ENCODE measurements at regions not wholly inside any gene's neighbourhood (a gene's known extent, or its start where the extent isn't known, plus 50 kb on each side); places are given as distances from the start of the nearest gene placed in this dataset.
A peak's percentile ranks its signal among the peaks of the same experiment; 100 is the strongest.

GRCh38 chr18:30288662-30289414, 753.7 kb downstream of the DSC3 start:
- no peak for DNase-seq

GRCh38 chr18:30280861-30281470, 761.6 kb downstream of the DSC3 start:
- peak; percentile 3 for DNase-seq

DNA sequence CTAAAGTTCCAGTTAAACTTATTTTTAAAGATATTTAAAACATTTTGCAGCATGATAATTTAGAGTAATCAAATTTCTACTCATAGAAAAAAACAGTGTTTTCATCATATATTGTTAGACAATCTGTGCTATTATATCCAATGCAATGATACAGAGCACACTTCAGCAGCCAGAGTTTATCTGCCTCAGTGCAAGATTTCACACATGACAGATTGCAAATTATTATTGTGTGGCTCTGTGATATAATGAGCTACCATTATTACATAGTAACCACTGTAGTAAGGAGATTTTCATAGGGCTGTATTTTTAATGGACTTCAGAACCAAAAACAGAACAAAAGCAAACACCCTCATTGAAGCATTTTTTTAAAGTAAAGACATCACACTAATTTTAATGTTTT, 762.4 kb downstream of the DSC3 start:
- no peak for DNase-seq

DNA sequence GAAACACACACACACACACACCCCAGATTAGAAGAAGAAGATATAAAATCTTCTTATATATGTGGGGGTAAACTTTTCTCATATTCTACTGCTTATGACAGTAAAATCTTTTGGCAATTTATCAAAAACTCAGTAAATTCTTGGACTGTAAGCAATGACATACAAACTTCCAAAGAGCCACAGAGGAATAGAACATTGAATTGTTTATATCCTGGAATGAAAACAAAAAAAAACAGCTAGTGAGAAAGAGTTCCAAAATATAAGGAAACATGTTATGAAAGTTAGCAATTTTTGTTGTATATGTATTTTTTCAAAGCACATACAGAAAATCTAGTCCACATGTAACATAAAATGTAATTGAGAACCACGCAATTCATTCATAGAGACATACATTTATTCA, 764.9 kb downstream of the DSC3 start:
- no peak for DNase-seq

- no peak for DNase-seq
Measured at GRCh38 chr18:30271716-30272115, 770.8 kb downstream of the DSC3 start.

DNA sequence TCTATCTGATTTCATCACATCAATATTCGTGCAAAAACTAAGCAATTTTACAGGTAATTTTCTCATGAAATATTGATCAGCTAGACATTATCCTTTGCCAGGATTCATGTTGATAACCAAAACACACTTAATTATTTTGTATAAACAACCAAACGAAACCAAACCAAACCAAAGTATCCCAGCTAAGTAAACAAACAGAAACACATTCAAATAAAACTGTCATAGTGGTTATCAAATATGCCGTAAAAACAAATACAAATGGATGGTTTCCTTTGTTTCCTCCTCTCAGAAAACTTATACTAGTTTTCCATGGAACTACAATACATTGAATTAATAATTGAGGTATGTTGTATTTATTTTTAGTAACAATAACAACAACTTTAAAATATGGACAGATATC, 777.4 kb downstream of the DSC3 start:
- DNase-seq: no peak

GRCh38 chr18:30254331-30254730, 788.2 kb downstream of the DSC3 start:
- DNase-seq: no peak

DNA sequence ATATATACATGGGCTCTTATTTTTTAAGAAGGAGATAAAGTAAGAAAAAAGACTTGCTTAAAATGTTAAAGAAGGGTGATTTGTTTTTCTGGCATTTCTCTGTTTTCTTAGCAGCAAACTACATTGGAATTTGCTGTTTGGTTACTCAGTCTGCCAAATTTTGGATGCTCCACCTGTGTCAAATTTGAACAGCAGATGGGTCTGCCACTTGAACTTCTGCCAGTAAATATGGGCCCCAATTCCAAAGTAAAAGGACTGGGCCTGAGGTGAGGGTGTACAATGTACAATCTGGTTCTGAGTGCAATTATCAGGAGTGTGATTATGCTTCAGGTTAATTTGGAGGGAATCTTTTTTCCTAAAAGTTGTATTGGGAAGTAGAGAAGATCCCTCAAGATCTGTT, 794.5 kb downstream of the DSC3 start:
- DNase-seq: no peak

- no peak for DNase-seq
Measured at GRCh38 chr18:30245766-30246455, 796.6 kb downstream of the DSC3 start.

GRCh38 chr18:30234755-30235154, 807.8 kb downstream of the DSC3 start:
- DNase-seq: no peak

- DNase-seq: no peak
Measured at GRCh38 chr18:30211112-30211511, 831.4 kb downstream of the DSC3 start.

GRCh38 chr18:30208546-30208945, 834.0 kb downstream of the DSC3 start:
- no peak for DNase-seq

DNA sequence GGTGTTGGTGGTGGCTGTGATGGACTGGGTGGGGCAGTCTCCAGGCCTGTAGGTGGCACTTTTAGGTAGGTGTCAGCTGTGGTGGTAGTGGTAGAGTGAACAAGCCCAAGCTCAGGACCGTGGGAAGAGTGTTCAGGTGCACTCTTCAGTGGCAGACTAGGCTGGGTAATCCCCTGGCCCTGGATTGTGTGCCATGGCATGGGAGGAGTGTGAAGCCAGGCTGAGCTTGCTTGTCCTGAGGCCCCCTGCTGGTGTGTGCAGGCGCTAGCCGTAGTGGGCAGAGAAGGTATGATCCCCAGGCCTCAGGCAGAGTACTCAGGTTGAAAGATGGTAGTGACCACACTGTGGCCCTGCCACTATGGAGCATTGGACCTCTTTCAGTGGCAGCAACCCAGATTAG, 850.3 kb downstream of the DSC3 start:
- DNase-seq: no peak

- DNase-seq: no peak
Measured at GRCh38 chr18:30186245-30186644, 856.3 kb downstream of the DSC3 start.

- DNase-seq: no peak
Measured at GRCh38 chr18:30177056-30177455, 865.5 kb downstream of the DSC3 start.

- no peak for DNase-seq
Measured at GRCh38 chr18:30175621-30176225, 866.8 kb downstream of the DSC3 start.

DNA sequence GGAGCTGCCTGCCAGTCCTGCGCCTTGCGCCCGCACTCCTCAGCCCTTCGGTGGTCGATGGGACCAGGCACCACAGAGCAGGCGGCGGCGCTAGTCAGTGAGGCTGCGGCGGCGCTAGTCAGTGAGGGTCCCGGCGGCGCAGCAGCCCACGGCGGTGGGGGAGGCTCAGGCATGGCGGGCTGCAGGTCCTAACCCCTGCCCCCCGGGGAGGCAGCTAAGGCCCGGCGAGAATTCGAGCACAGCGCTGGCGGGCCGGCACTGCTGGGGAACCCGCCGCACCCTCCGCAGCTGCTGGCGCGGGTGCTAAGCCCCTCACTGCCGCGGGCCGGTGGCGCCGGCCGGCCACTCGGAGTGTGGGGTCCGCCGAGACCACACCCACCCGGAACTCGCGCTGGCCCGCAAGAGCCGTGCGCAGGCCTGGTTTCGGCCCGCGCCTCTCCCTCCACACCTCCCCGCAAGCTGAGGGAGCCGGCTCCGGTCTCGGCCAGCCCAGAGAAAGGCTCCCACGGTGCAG, 867.4 kb downstream of the DSC3 start:
- DNase-seq: no peak

- DNase-seq: no peak
Measured at GRCh38 chr18:30163573-30163972, 879.0 kb downstream of the DSC3 start.

GRCh38 chr18:30160124-30160523, 882.4 kb downstream of the DSC3 start:
- DNase-seq: no peak

DNA sequence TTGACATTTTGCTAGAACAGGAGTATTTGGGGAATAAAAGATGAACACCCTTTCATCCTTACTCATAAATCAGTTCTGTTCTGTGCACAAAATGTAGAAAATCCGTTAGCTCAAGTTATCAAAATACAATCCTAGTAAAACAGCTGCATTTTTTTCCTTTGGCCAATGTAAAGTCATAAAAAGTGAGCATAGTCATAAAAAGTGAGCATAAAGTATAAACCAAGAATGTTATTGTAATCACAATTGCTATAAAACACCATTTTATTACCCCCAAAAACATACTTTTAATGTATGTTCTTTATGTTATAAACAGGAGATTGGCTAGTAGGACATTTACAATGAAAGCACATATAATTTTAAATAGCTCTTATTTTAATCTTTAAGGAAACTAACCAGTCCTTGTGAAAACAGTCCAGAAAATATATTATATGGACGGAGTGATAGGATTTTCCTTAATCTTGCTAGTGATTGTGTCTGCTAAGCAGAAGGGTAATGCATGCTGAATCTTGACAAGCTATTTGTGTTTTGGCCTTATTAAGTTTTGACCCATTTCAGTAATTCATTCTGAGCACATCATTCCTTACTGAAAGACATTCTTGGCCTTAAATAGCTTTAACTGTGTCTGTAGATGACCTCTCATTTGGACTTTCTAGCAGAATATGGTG, 891.8 kb downstream of the DSC3 start:
- no peak for DNase-seq

GRCh38 chr18:30149585-30149984, 893.0 kb downstream of the DSC3 start:
- no peak for DNase-seq

GRCh38 chr18:30142870-30143269, 899.7 kb downstream of the DSC3 start:
- no peak for DNase-seq

DNA sequence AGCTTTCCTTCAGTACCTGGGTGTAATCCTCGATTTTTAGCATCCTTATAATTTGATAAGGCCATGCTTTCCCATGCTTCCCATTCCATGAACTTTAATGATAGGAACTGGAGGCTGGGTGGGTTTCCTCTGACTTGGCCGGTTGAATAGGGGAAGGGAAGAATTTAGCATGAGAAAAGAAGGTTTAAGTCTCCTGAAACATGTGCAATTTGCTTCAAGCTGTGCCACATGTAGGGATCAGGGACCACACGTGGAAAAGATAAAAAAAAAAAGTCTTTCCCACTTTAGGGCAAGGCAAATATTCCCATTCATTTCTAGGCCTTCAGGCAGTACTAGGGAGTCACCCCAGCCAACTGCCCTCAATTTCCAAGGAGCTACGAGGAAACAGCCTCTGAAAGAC, 900.3 kb downstream of the DSC3 start:
- DNase-seq: no peak

Measured in NCI-H2029 treated with DMSO at 0.1 percent for 48 hours (cell line).